AG04450 (cell line): ENCODE measurements at regions not wholly inside any gene's neighbourhood (a gene's known extent, or its start where the extent isn't known, plus 50 kb on each side); places are given as distances from the start of the nearest gene placed in this dataset.
A peak's percentile ranks its signal among the peaks of the same experiment; 100 is the strongest.

Experiments used
- CTCF ChIA-PET: fragments of 300-600, 350-600 bp; formaldehyde crosslinking; extraction: SDS; loops from one replicate; lab custom pipeline; 2022; ENCODE audit warnings: antibody characterized with exemption, inconsistent platforms; lab: Charles Lee
- POLR2A ChIA-PET: fragments of 350-600 bp; formaldehyde crosslinking; extraction: SDS; loops from one replicate; lab custom pipeline; 2021; ENCODE audit warnings: antibody characterized with exemption, inconsistent platforms; lab: Yijun Ruan, JAX
- DNase-seq: peaks from one replicate; pipeline ENCODE4 v3.0.0-alpha.2; 2011; ENCODE audit warnings: low read depth, low spot score
- H3K27ac ChIP-seq: one replicate; pipeline ENCODE4 v1.5.1; 2012; ENCODE audit warnings: low read depth, low read length, control low read depth
- H3K27me3 ChIP-seq: one replicate; pipeline ENCODE4 v1.6.0; 2012; ENCODE audit warnings: low read length; ENCODE audit not compliant: control insufficient read depth, insufficient read depth
- H3K4me3 ChIP-seq: 2 replicates; pipeline ENCODE4 v1.5.1; 2011; ENCODE audit warnings: mild to moderate bottlenecking, low read depth, low read length, control low read depth
- H3K9me3 ChIP-seq: 2 replicates; pipeline ENCODE4 v1.5.1; 2012; ENCODE audit warnings: low read length; ENCODE audit not compliant: control insufficient read depth, insufficient read depth
- CTCF ChIP-seq: IDR thresholded peaks from 2 replicates; pipeline ENCODE4 v1.5.1; 2011; ENCODE audit warnings: low read depth, low read length, control low read depth, inconsistent platforms

- ChIA-PET POLR2A (no interaction called here), CTCF (interaction anchor here (0.7 kb wide), 1 partner anchor 350 kb away, joined by 3 read pairs; no protein-coding TSS in a partner anchor)
- no peak for TF ChIP-seq CTCF
- no peak overlapping the region for H3K27ac ChIP-seq
- H3K27me3 ChIP-seq = no peaks in the 10 kb centered on the region
- no peak for DNase-seq
- H3K9me3 ChIP-seq = peaks cover 5% of the 10 kb centered on the region; the same call in 1 of the 2 replicates
- H3K4me3 ChIP-seq = no peak overlapping the region
Observed at GRCh38 chr12:46671102-46671501, 154.7 kb downstream of the SLC38A4 start.

GRCh38 chr12:46670636-46671035 lies 155.2 kb downstream of the SLC38A4 start:
- H3K27me3 ChIP-seq = no peaks in the 10 kb centered on the region
- DNase-seq = no peak
- no peak overlapping the region for H3K27ac ChIP-seq
- peaks cover 3% of the 10 kb centered on the region; the same call in 1 of the 2 replicates for H3K9me3 ChIP-seq
- no peak overlapping the region for H3K4me3 ChIP-seq
- CTCF ChIA-PET = no interaction called here
- POLR2A ChIA-PET = no interaction called here
- no peak for TF ChIP-seq CTCF

DNA sequence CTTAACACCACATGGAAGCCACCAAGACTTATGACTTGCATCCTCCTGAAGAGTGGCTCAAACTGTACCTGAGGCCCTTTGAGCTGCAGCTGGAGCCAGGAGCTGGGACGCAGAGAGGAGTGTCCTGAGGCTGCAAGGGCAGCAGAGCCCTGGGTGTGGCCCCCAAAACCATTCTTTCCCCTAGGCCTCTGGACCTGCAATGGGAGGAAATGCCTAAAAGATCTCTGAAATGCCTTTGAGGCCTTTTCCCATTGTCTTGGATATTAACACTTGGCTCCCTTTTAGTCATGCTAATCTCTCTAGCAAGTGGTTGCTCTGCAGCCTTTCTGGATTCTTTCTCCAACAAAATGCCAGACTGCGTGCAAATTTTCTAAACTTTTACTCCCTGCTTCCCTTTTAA lies 156.1 kb downstream of the SLC38A4 start:
- DNase-seq = no peak
- TF ChIP-seq CTCF = no peak
- Histone ChIP-seq H3K27me3 (no peaks in the 10 kb centered on the region), H3K27ac (no peak overlapping the region), H3K4me3 (no peak overlapping the region), H3K9me3 (peaks cover 3% of the 10 kb centered on the region; the same call in 1 of the 2 replicates)
- POLR2A ChIA-PET = no interaction called here
- CTCF ChIA-PET = no interaction called here

- no peak overlapping the region for H3K27ac ChIP-seq
- ChIA-PET CTCF (interaction anchor here (1.1 kb wide), 1 partner anchor 10 kb away, joined by 3 read pairs; no protein-coding TSS in a partner anchor), POLR2A (no interaction called here)
- DNase-seq = no peak
- no peak for TF ChIP-seq CTCF
- H3K4me3 ChIP-seq = no peak overlapping the region
- H3K27me3 ChIP-seq = no peaks in the 10 kb centered on the region
- peaks cover 3% of the 10 kb centered on the region; the same call in 1 of the 2 replicates for H3K9me3 ChIP-seq
Observed at GRCh38 chr12:46667551-46667950, 158.2 kb downstream of the SLC38A4 start.

GRCh38 chr12:46664761-46665287 lies 161.0 kb downstream of the SLC38A4 start:
- TF ChIP-seq CTCF = no peak
- Histone ChIP-seq H3K4me3 (no peak overlapping the region), H3K27me3 (no peaks in the 10 kb centered on the region), H3K27ac (no peak overlapping the region), H3K9me3 (peaks cover 3% of the 10 kb centered on the region; the same call in 1 of the 2 replicates)
- DNase-seq = peak; percentile 83
- POLR2A ChIA-PET = interaction anchor here (1.2 kb wide), 1 partner anchor 233 kb away, joined by 3 read pairs; no protein-coding TSS in a partner anchor
- CTCF ChIA-PET = interaction anchor here (0.5 to 3.6 kb wide), 4 partner anchors 11 to 356 kb away, joined by 3 to 15 read pairs (median 3); no protein-coding TSS in a partner anchor
